ENCODE measurements at regions not wholly inside any gene's neighbourhood (a gene's known extent, or its start where the extent isn't known, plus 50 kb on each side); places are given as distances from the start of the nearest gene placed in this dataset.

- no peak for TF ChIP-seq CTCF (IDR thresholded peaks at IDR 0.05)
- no peak for TF ChIP-seq ZFX (IDR thresholded peaks at IDR 0.05; ENCODE audit: borderline replicate concordance)
Measured at GRCh38 chr18:24809173-24809950, 348.9 kb downstream of the HRH4 start.

All from 22Rv1 (cell line).